GM21825 (cell line): ENCODE measurements at regions not wholly inside any gene's neighbourhood (a gene's known extent, or its start where the extent isn't known, plus 50 kb on each side); places are given as distances from the start of the nearest gene placed in this dataset.

Experiments used
- ATAC-seq: cut with Tn5 transposase; IDR thresholded peaks from one replicate; pipeline ENCODE4 v1.9.1; 2021; ENCODE audit warnings: mild to moderate bottlenecking, moderate library complexity; ENCODE audit not compliant: unreplicated experiment

GRCh38 chr7:145928937-145929336 lies 187.7 kb upstream of the CNTNAP2 start:
- no peak for ATAC-seq

- no peak for ATAC-seq
These were observed 196.9 kb upstream of the CNTNAP2 start for GRCh38 chr7:145919712-145920111.

GRCh38 chr7:145916776-145917175 lies 199.8 kb upstream of the CNTNAP2 start:
- ATAC-seq = no peak

GRCh38 chr7:145915679-145916078 lies 200.9 kb upstream of the CNTNAP2 start:
- no peak for ATAC-seq

GRCh38 chr7:145909991-145910513 lies 206.5 kb upstream of the CNTNAP2 start:
- peak; percentile 92 for ATAC-seq

GRCh38 chr7:145903658-145904057 lies 212.9 kb upstream of the CNTNAP2 start:
- ATAC-seq = no peak

GRCh38 chr7:145902123-145902522 lies 214.5 kb upstream of the CNTNAP2 start:
- ATAC-seq = no peak

- ATAC-seq = no peak
These were observed 216.7 kb upstream of the CNTNAP2 start for GRCh38 chr7:145899938-145900337.

GRCh38 chr7:145893925-145894535 lies 222.6 kb upstream of the CNTNAP2 start:
- ATAC-seq = no peak

GRCh38 chr7:145884716-145885514 lies 231.7 kb upstream of the CNTNAP2 start:
- ATAC-seq = no peak

GRCh38 chr7:145876376-145876775 lies 240.2 kb upstream of the CNTNAP2 start:
- no peak for ATAC-seq

- ATAC-seq = no peak
These were observed 241.3 kb upstream of the CNTNAP2 start for GRCh38 chr7:145875267-145875666.

- ATAC-seq = no peak
These were observed 247.7 kb upstream of the CNTNAP2 start for GRCh38 chr7:145868935-145869334.

GRCh38 chr7:145862212-145862611 lies 254.4 kb upstream of the CNTNAP2 start:
- ATAC-seq = no peak

- no peak for ATAC-seq
These were observed 255.8 kb upstream of the CNTNAP2 start for GRCh38 chr7:145860809-145861208.

- ATAC-seq = no peak
These were observed 266.0 kb upstream of the CNTNAP2 start for GRCh38 chr7:145850636-145851035.

- no peak for ATAC-seq
These were observed 267.9 kb upstream of the CNTNAP2 start for GRCh38 chr7:145848691-145849090.

GRCh38 chr7:145845345-145845744 lies 271.3 kb upstream of the CNTNAP2 start:
- no peak for ATAC-seq

- ATAC-seq = no peak
These were observed 276.8 kb upstream of the CNTNAP2 start for GRCh38 chr7:145839814-145840213.

GRCh38 chr7:145831616-145832206 lies 284.9 kb upstream of the CNTNAP2 start:
- no peak for ATAC-seq

- no peak for ATAC-seq
These were observed 298.9 kb upstream of the CNTNAP2 start for GRCh38 chr7:145817687-145818086.

GRCh38 chr7:145812218-145812617 lies 304.4 kb upstream of the CNTNAP2 start:
- ATAC-seq = no peak
